Glutamatergic neuron (in vitro differentiated cells): ENCODE measurements at regions not wholly inside any gene's neighbourhood (a gene's known extent, or its start where the extent isn't known, plus 50 kb on each side); places are given as distances from the start of the nearest gene placed in this dataset.

ENCODE experiments used
- DNase-seq: peaks from one replicate; pipeline ENCODE4 v3.0.0; 2022
- H3K27ac Mint-ChIP-seq: one replicate; pipeline ENCODE4 v1.8.0; 2020; ENCODE audit warnings: mild to moderate bottlenecking, mixed read lengths, inconsistent platforms; ENCODE audit not compliant: unreplicated experiment
- H3K27me3 Mint-ChIP-seq: one replicate; pipeline ENCODE4 v1.8.0; 2020; ENCODE audit warnings: mild to moderate bottlenecking, moderate library complexity, mixed read lengths, inconsistent platforms; ENCODE audit not compliant: unreplicated experiment
- H3K36me3 Mint-ChIP-seq: one replicate; pipeline ENCODE4 v1.8.0; 2020; ENCODE audit warnings: mild to moderate bottlenecking, mixed read lengths, inconsistent platforms; ENCODE audit not compliant: unreplicated experiment
- H3K4me1 Mint-ChIP-seq: one replicate; pipeline ENCODE4 v1.8.0; 2020; ENCODE audit warnings: mild to moderate bottlenecking, low read depth, mixed read lengths, inconsistent platforms; ENCODE audit not compliant: unreplicated experiment
- H3K4me3 Mint-ChIP-seq: one replicate; pipeline ENCODE4 v1.8.0; 2020; ENCODE audit warnings: mild to moderate bottlenecking, mixed read lengths, inconsistent platforms; ENCODE audit not compliant: unreplicated experiment
- H3K9me3 Mint-ChIP-seq: one replicate; pipeline ENCODE4 v1.8.0; 2020; ENCODE audit warnings: mild to moderate bottlenecking, moderate library complexity, mixed read lengths, inconsistent platforms; ENCODE audit not compliant: unreplicated experiment
- CTCF ChIP-seq: fragments of 200-600 bp; sonication (generic); IDR thresholded peaks from one replicate; pipeline ENCODE4 v1.5.0; 2021; ENCODE audit not compliant: partially characterized antibody, unreplicated experiment

DNA sequence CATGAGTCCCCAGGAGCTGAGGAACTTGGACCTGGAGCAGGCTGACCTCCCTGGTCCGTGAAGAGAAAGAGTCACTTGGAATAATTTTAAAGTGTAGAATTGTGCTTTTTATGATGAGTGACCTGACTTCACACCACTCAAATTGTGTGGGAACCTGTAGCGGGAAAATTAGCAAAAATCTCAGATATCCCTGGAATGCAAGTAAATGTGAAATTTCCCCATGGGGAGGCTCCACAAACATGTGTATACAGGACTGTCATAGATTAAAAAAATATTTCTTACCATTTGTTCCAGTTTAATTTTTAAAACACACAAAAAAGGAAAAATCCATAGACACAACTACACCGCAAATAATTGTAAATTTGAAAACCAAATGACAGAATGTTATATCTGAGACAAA is 1079.6 kb upstream of the PABPC4L start:
- DNase-seq: no peak
- Mint-ChIP-seq H3K4me3 (no peak overlapping the region), H3K27me3 (no peaks in the 10 kb centered on the region), H3K27ac (no peak overlapping the region), H3K9me3 (no peaks in the 10 kb centered on the region), H3K36me3 (no peaks in the 10 kb centered on the region), H3K4me1 (no peaks in the 10 kb centered on the region)
- TF ChIP-seq CTCF: no peak

DNA sequence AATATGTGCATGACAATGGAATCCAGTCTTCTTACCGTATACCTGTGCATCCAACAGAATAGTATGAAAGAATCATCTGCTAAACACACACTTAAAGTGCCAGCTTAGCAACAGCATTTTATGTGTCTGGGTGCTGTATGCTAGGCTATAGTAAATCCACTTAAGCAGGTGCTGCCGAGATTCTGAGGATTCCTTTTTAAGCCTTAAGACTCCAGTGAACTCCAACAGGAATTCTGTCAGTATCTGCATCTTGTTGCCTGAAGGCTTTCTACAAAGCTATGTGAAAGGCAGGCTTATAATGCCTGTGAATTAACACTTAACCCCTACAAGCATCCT is 1076.4 kb upstream of the PABPC4L start:
- Mint-ChIP-seq H3K27me3 (no peaks in the 10 kb centered on the region), H3K4me3 (no peak overlapping the region), H3K36me3 (no peaks in the 10 kb centered on the region), H3K9me3 (no peaks in the 10 kb centered on the region), H3K27ac (no peak overlapping the region), H3K4me1 (no peaks in the 10 kb centered on the region)
- TF ChIP-seq CTCF: no peak
- no peak for DNase-seq

- no peak for DNase-seq
- H3K27ac Mint-ChIP-seq: no peak overlapping the region
- TF ChIP-seq CTCF: no peak
- no peaks in the 10 kb centered on the region for H3K36me3 Mint-ChIP-seq
- no peaks in the 10 kb centered on the region for H3K27me3 Mint-ChIP-seq
- no peak overlapping the region for H3K4me3 Mint-ChIP-seq
- no peaks in the 10 kb centered on the region for H3K4me1 Mint-ChIP-seq
- no peaks in the 10 kb centered on the region for H3K9me3 Mint-ChIP-seq
These were observed 1075.7 kb upstream of the PABPC4L start for GRCh38 chr4:135277068-135277979.

DNA sequence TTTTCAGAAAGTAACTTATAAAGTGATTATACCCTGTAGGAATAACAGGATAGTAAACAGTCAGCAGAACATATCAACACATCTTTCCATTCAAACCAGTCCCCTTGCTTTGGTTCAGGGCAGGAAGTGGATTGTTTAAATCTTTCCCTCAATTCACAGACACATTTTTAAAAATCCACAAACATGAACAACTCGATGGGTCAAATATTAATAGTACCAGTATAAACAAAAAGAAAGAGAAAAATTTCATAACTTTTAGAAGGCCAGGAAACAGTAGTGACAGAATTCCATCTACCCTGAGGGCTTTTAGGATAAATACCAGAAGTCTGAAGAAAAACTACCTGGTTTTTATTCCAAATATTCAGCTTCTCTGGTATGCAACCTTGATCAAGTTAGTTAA is 1072.8 kb upstream of the PABPC4L start:
- no peak overlapping the region for H3K27ac Mint-ChIP-seq

More for the DNA sequence above, 1072.8 kb upstream of the PABPC4L start:
- H3K27me3 Mint-ChIP-seq: no peaks in the 10 kb centered on the region
- no peak overlapping the region for H3K4me3 Mint-ChIP-seq
- no peaks in the 10 kb centered on the region for H3K36me3 Mint-ChIP-seq
- H3K4me1 Mint-ChIP-seq: no peaks in the 10 kb centered on the region
- no peak for TF ChIP-seq CTCF
- DNase-seq: no peak
- H3K9me3 Mint-ChIP-seq: no peaks in the 10 kb centered on the region
